ENCODE measurements at regions not wholly inside any gene's neighbourhood (a gene's known extent, or its start where the extent isn't known, plus 50 kb on each side); places are given as distances from the start of the nearest gene placed in this dataset.

DNA sequence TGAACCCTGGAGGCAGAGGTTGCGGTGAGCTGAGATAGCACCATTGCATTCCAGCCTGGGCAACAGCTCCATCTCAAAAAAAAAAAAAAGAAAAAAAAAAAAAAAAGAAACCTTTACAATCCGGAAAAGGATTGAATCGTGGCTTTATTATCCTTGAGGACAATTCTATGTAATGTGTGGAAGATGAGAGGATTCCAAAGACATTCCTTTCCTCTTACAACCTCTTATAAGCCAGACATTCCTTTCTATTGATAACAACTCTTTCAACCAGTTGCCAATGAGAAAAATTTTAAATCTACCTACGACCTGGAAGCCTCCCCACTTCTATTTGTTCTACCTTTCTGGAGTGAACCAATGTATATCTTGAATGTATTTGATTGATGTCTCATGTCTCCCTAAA, 91.2 kb upstream of the EEF1E1 start:
- no peak for DNase-seq (ENCODE audit: low spot score, unreplicated experiment)
- H3K4me3 Mint-ChIP-seq (ENCODE audit: low read depth) = no peak overlapping the region
- H3K9me3 Mint-ChIP-seq (ENCODE audit: low read depth) = peaks cover 12% of the 10 kb centered on the region
- TF ChIP-seq, protein P1, sequence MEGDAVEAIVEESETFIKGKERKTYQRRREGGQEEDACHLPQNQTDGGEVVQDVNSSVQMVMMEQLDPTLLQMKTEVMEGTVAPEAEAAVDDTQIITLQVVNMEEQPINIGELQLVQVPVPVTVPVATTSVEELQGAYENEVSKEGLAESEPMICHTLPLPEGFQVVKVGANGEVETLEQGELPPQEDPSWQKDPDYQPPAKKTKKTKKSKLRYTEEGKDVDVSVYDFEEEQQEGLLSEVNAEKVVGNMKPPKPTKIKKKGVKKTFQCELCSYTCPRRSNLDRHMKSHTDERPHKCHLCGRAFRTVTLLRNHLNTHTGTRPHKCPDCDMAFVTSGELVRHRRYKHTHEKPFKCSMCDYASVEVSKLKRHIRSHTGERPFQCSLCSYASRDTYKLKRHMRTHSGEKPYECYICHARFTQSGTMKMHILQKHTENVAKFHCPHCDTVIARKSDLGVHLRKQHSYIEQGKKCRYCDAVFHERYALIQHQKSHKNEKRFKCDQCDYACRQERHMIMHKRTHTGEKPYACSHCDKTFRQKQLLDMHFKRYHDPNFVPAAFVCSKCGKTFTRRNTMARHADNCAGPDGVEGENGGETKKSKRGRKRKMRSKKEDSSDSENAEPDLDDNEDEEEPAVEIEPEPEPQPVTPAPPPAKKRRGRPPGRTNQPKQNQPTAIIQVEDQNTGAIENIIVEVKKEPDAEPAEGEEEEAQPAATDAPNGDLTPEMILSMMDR (IDR thresholded peaks at IDR 0.05; ENCODE audit: unreplicated experiment) = no peak
- no peak overlapping the region for H3K27ac Mint-ChIP-seq
- peaks cover 2% of the 10 kb centered on the region for H3K36me3 Mint-ChIP-seq (ENCODE audit: insufficient read depth)
- peaks cover under 1% of the 10 kb centered on the region for H3K27me3 Mint-ChIP-seq
- peaks cover 44% of the 10 kb centered on the region for H3K4me1 Mint-ChIP-seq (ENCODE audit: low read depth)

DNA sequence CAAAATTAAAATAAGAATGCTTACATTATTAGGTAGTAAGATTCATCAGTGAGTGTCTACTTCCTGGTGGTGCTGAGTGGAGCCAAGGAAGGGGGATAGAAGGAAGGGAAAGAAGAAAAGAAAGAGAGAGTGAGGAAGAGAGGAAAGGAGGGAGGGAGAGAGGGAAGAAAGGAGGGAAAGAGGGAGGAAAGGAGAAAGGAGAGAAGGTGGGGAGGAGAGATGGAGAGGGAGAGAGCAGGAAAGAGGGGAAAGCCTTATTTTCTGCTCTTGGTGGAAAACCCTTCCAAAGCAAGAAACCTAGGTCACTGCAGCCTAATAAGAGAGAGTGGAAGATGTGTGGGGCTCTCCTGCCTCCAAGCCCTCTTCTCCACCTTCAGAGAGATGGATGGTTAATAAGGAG, 90.2 kb upstream of the EEF1E1 start:
- Mint-ChIP-seq H3K4me3 (ENCODE audit: low read depth) (no peak overlapping the region), H3K9me3 (ENCODE audit: low read depth) (peaks cover 7% of the 10 kb centered on the region), H3K36me3 (ENCODE audit: insufficient read depth) (peaks cover 2% of the 10 kb centered on the region), H3K4me1 (ENCODE audit: low read depth) (peaks cover 44% of the 10 kb centered on the region), H3K27me3 (peaks cover 3% of the 10 kb centered on the region), H3K27ac (peak overlapping the region; percentile 2)
- TF ChIP-seq, protein P1 (IDR thresholded peaks at IDR 0.05; ENCODE audit: unreplicated experiment) = no peak
- DNase-seq (ENCODE audit: low spot score, unreplicated experiment) = no peak

DNA sequence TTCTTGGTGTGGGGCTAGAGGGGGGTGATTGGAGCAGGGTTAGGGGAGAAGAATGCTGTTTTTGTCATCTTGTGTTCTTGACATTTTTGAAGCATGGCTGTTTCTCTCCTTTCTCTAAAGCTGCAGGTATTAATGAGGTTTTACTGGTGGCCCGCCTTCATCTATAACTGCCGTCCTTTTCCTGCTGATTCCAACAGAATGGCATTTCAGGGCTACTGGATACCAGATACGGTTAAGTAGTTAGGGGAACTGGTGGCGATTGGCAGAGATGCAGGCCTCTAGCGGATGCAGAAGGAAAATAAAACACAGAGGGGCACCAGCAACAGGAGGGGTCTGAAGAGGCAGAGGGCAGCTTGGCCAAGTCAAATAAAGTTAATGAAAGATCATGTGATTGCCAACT, 89.7 kb upstream of the EEF1E1 start:
- peak overlapping the region; percentile 83 for H3K27ac Mint-ChIP-seq
- peaks cover 2% of the 10 kb centered on the region for H3K36me3 Mint-ChIP-seq (ENCODE audit: insufficient read depth)
- H3K4me1 Mint-ChIP-seq (ENCODE audit: low read depth) = peaks cover 44% of the 10 kb centered on the region
- TF ChIP-seq, protein P1 (IDR thresholded peaks at IDR 0.05; ENCODE audit: unreplicated experiment) = no peak
- no peak overlapping the region for H3K4me3 Mint-ChIP-seq (ENCODE audit: low read depth)
- H3K27me3 Mint-ChIP-seq = peaks cover 3% of the 10 kb centered on the region
- no peak for DNase-seq (ENCODE audit: low spot score, unreplicated experiment)
- H3K9me3 Mint-ChIP-seq (ENCODE audit: low read depth) = peaks cover 7% of the 10 kb centered on the region

DNA sequence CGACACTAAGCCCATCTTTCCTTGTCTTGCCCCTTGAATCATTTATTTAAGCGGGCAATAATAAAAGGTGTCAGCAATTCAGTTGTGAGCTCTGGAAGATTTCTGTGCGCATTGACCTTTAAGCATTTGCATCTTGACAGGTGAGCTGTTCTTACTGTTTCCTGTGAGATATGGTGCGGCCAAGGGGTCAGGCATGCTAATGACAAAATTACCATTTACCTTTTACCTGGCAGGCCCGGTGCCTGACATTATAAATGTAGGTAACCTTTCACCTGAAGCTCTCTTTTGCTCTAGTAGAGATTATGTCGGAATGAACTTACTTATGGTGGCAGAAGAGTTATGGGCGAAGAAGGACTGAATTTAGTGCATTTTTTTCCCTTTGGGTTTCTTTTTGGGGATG, 89.3 kb upstream of the EEF1E1 start:
- Mint-ChIP-seq H3K27ac (peak overlapping the region; percentile 83), H3K27me3 (peaks cover 3% of the 10 kb centered on the region), H3K4me3 (ENCODE audit: low read depth) (peak overlapping the region; percentile 7), H3K36me3 (ENCODE audit: insufficient read depth) (peaks cover 2% of the 10 kb centered on the region), H3K9me3 (ENCODE audit: low read depth) (peaks cover 7% of the 10 kb centered on the region), H3K4me1 (ENCODE audit: low read depth) (peaks cover 44% of the 10 kb centered on the region)
- no peak for DNase-seq (ENCODE audit: low spot score, unreplicated experiment)
- TF ChIP-seq, protein P1 (IDR thresholded peaks at IDR 0.05; ENCODE audit: unreplicated experiment) = no peak

DNA sequence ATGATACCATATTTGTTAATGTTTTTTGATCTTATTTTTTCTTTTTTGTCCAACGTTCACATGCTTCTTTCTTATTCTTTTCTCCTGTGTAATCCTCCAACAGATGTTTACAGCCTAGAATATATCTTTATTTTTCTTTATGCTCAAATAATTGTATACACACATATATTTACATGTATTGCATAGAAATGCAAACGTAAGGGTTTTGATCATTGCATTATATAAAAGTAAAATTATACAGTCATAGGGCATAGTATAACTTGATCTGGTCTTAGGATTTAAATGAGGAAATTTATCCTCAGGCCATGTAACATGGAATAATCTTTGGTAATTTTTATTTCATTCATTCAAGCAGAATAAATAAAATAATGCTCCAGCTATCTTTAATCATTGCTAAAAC, 84.9 kb upstream of the EEF1E1 start:
- H3K4me3 Mint-ChIP-seq (ENCODE audit: low read depth) = no peak overlapping the region
- TF ChIP-seq, protein P1 (IDR thresholded peaks at IDR 0.05; ENCODE audit: unreplicated experiment) = no peak
- peaks cover 1% of the 10 kb centered on the region for H3K36me3 Mint-ChIP-seq (ENCODE audit: insufficient read depth)
- no peak overlapping the region for H3K27ac Mint-ChIP-seq
- H3K9me3 Mint-ChIP-seq (ENCODE audit: low read depth) = peaks cover 3% of the 10 kb centered on the region
- peaks cover 8% of the 10 kb centered on the region for H3K27me3 Mint-ChIP-seq
- DNase-seq (ENCODE audit: low spot score, unreplicated experiment) = no peak
- H3K4me1 Mint-ChIP-seq (ENCODE audit: low read depth) = peaks cover 16% of the 10 kb centered on the region
